OCI-LY3 (cell line): ENCODE measurements at regions not wholly inside any gene's neighbourhood (a gene's known extent, or its start where the extent isn't known, plus 50 kb on each side); places are given as distances from the start of the nearest gene placed in this dataset.

Source experiments
- CTCF ChIP-seq: fragments of 200-600, 300-600 bp; sonication (generic); IDR thresholded peaks from 2 replicates; pipeline ENCODE4 v1.5.1; 2014; ENCODE audit warnings: antibody characterized with exemption, low read length, low read depth
- EZH2phosphoT487 ChIP-seq: fragments of 200-600 bp; shearing (Covaris generic); IDR thresholded peaks from 2 replicates; pipeline ENCODE4 v1.6.1; 2018; ENCODE audit warnings: antibody characterized with exemption, mixed run types, low read depth

GRCh38 chr1:83781667-83782066, 217.3 kb downstream of the TTLL7 start:
- TF ChIP-seq CTCF, result no peak
- no peak for TF ChIP-seq EZH2phosphoT487
